ENCODE measurements at regions not wholly inside any gene's neighbourhood (a gene's known extent, or its start where the extent isn't known, plus 50 kb on each side); places are given as distances from the start of the nearest gene placed in this dataset.

DNA sequence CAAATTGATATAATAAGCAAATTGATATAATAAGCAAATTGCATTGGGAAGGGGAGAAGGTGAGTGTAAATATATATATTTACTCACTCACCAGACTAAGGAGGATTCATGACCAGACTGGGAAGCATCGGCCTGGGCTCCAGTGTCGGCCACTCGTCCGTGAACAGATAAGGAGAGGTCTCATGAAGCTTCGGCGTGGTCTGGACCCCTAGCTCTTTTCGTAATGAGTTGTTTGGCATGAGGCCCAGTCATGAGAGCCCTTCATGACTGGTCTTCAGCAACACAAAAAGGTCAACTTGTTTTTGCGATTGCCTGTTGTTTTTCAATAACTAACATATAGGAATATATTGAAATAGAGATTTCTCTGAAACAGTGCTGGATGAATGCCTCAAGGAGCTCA lies 222.9 kb upstream of the KCNK2 start:
- no peak overlapping the region for H3K9ac ChIP-seq (ENCODE audit: insufficient read depth, low read length)
- H3K4me1 ChIP-seq (ENCODE audit: control insufficient read depth, extremely low read depth, insufficient read depth, low read length), result no peaks in the 10 kb centered on the region
- H4K20me1 ChIP-seq (ENCODE audit: control insufficient read depth, extremely low read depth, insufficient read depth, low read length), result no peaks in the 10 kb centered on the region

DNA sequence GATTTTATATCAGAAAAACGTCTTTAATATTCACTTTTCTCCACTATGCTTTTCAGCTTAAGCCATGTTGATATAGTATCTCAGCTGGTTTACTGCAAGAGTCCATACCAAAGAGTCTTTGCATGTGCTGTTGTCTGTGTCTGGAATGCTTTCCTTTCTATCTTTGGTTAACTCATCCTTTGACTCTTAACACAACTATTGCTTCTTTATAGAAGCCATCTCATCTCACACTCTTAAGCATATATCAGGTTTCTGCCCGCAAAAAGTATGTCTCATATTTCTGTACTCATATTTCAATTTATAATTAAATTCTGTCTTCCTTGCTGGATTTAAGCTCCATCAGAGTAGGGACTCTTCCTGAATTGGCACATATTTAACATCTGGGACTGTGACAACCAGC lies 220.9 kb upstream of the KCNK2 start:
- TF ChIP-seq EZH2 (IDR thresholded peaks at IDR 0.05; ENCODE audit: low read length, missing control alignments), result no peak
- TF ChIP-seq CTCF (conservative IDR thresholded peaks at IDR 0.05 in 1 of 2, IDR thresholded peaks at IDR 0.05 in 1 of 2; ENCODE audit: low read depth in 1 of 2, low read length in 2 of 2), result no peak
- H3K4me2 ChIP-seq (ENCODE audit: extremely low read depth, insufficient read depth, low read length), result no peak overlapping the region
- H3K4me1 ChIP-seq (ENCODE audit: control insufficient read depth, extremely low read depth, insufficient read depth, low read length), result no peaks in the 10 kb centered on the region
- no peaks in the 10 kb centered on the region for H3K79me2 ChIP-seq (ENCODE audit: control insufficient read depth, insufficient read depth, low read length)
- no peaks in the 10 kb centered on the region for H4K20me1 ChIP-seq (ENCODE audit: control insufficient read depth, extremely low read depth, insufficient read depth, low read length)
- no peaks in the 10 kb centered on the region for H3K36me3 ChIP-seq (ENCODE audit: control insufficient read depth, insufficient read depth, low read length)
- no peak overlapping the region for H3K27ac ChIP-seq (ENCODE audit: insufficient read depth, low read length)
- no peaks in the 10 kb centered on the region for H3K27me3 ChIP-seq (ENCODE audit: control insufficient read depth, insufficient read depth, low read length)
- H3K9me3 ChIP-seq (ENCODE audit: control insufficient read depth, insufficient read depth, low read depth, low read length), result no peaks in the 10 kb centered on the region
- no peak overlapping the region for H3K9ac ChIP-seq (ENCODE audit: insufficient read depth, low read length)
- no peak for DNase-seq (ENCODE audit: low read depth in 2 of 2)
- no peak overlapping the region for H2AFZ ChIP-seq (ENCODE audit: low read length)
- no peak overlapping the region for H3K4me3 ChIP-seq (replicated peaks in 1 of 4; ENCODE audit: control extremely low read depth in 1 of 4, insufficient read depth in 1 of 4, low read depth in 3 of 4, low read length in 4 of 4)

More for the DNA sequence above, 222.9 kb upstream of the KCNK2 start:
- H2AFZ ChIP-seq (ENCODE audit: low read length), result no peak overlapping the region
- H3K9me3 ChIP-seq (ENCODE audit: control insufficient read depth, insufficient read depth, low read depth, low read length), result no peaks in the 10 kb centered on the region
- no peaks in the 10 kb centered on the region for H3K79me2 ChIP-seq (ENCODE audit: control insufficient read depth, insufficient read depth, low read length)
- no peak overlapping the region for H3K4me3 ChIP-seq (replicated peaks in 1 of 4; ENCODE audit: control extremely low read depth in 1 of 4, insufficient read depth in 1 of 4, low read depth in 3 of 4, low read length in 4 of 4)
- no peaks in the 10 kb centered on the region for H3K36me3 ChIP-seq (ENCODE audit: control insufficient read depth, insufficient read depth, low read length)
- no peak overlapping the region for H3K4me2 ChIP-seq (ENCODE audit: extremely low read depth, insufficient read depth, low read length)
- TF ChIP-seq CTCF (conservative IDR thresholded peaks at IDR 0.05 in 1 of 2, IDR thresholded peaks at IDR 0.05 in 1 of 2; ENCODE audit: low read depth in 1 of 2, low read length in 2 of 2) (no peak), EZH2 (IDR thresholded peaks at IDR 0.05; ENCODE audit: low read length, missing control alignments) (no peak)
- DNase-seq (ENCODE audit: low read depth in 2 of 2), result no peak
- H3K27ac ChIP-seq (ENCODE audit: insufficient read depth, low read length), result no peak overlapping the region
- H3K27me3 ChIP-seq (ENCODE audit: control insufficient read depth, insufficient read depth, low read length), result no peaks in the 10 kb centered on the region

DNA sequence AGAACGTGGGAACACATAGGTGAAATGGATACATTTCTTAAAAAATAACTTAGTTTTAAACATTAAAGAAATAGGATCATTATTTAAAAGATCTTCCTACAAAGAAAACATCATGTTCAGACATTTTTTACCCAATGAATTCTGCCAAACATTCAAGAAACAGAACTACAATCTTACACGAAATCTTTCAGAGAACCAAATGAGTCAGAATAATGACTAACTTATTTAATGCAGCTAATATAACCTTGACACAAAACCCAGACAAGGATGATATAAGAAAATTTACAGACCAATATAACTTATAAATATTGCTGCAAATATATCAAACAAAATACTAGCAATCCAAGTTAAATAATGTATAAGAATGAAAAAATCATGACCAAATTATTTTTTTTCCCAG lies 220.1 kb upstream of the KCNK2 start:
- Histone ChIP-seq H3K4me3 (replicated peaks in 1 of 4; ENCODE audit: control extremely low read depth in 1 of 4, insufficient read depth in 1 of 4, low read depth in 3 of 4, low read length in 4 of 4) (no peak overlapping the region), H3K4me2 (ENCODE audit: extremely low read depth, insufficient read depth, low read length) (no peak overlapping the region), H3K9ac (ENCODE audit: insufficient read depth, low read length) (no peak overlapping the region), H3K27ac (ENCODE audit: insufficient read depth, low read length) (no peak overlapping the region), H2AFZ (ENCODE audit: low read length) (no peak overlapping the region), H3K27me3 (ENCODE audit: control insufficient read depth, insufficient read depth, low read length) (no peaks in the 10 kb centered on the region), H3K4me1 (ENCODE audit: control insufficient read depth, extremely low read depth, insufficient read depth, low read length) (no peaks in the 10 kb centered on the region), H4K20me1 (ENCODE audit: control insufficient read depth, extremely low read depth, insufficient read depth, low read length) (no peaks in the 10 kb centered on the region), H3K9me3 (ENCODE audit: control insufficient read depth, insufficient read depth, low read depth, low read length) (no peaks in the 10 kb centered on the region), H3K36me3 (ENCODE audit: control insufficient read depth, insufficient read depth, low read length) (no peaks in the 10 kb centered on the region), H3K79me2 (ENCODE audit: control insufficient read depth, insufficient read depth, low read length) (no peaks in the 10 kb centered on the region)
- peak; percentile 28 to 56 for DNase-seq (ENCODE audit: low read depth in 2 of 2)
- TF ChIP-seq CTCF (conservative IDR thresholded peaks at IDR 0.05 in 1 of 2, IDR thresholded peaks at IDR 0.05 in 1 of 2; ENCODE audit: low read depth in 1 of 2, low read length in 2 of 2), result no peak
- TF ChIP-seq EZH2 (IDR thresholded peaks at IDR 0.05; ENCODE audit: low read length, missing control alignments), result no peak
